ENCODE measurements at regions not wholly inside any gene's neighbourhood (a gene's known extent, or its start where the extent isn't known, plus 50 kb on each side); places are given as distances from the start of the nearest gene placed in this dataset.

DNA sequence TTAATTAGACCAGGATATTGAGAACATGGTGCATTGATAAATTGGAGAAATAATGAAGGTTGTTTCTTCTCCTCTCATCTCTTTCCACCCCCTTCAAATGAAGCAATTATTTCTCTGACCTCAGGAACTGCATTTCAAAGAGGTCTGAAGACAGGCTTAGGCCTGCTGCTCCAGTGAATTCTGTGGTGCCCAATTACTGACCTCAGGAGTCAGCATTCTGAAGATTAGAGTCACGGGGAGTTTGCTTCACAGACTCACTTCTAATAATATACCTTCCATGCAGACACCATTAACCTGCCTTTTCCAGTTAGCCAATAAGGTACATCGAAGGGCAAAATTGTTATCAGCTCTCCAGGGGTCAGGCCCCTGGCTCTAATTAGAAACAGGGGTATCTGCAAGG, 270.9 kb downstream of the GAS1 start:
- POLR2A ChIA-PET = no interaction called here
- H3K4me3 ChIP-seq (ENCODE audit: low read depth, low read length) = no peak overlapping the region
- no peak for DNase-seq (ENCODE audit: low read depth, low spot score)
- TF ChIP-seq, protein P1, sequence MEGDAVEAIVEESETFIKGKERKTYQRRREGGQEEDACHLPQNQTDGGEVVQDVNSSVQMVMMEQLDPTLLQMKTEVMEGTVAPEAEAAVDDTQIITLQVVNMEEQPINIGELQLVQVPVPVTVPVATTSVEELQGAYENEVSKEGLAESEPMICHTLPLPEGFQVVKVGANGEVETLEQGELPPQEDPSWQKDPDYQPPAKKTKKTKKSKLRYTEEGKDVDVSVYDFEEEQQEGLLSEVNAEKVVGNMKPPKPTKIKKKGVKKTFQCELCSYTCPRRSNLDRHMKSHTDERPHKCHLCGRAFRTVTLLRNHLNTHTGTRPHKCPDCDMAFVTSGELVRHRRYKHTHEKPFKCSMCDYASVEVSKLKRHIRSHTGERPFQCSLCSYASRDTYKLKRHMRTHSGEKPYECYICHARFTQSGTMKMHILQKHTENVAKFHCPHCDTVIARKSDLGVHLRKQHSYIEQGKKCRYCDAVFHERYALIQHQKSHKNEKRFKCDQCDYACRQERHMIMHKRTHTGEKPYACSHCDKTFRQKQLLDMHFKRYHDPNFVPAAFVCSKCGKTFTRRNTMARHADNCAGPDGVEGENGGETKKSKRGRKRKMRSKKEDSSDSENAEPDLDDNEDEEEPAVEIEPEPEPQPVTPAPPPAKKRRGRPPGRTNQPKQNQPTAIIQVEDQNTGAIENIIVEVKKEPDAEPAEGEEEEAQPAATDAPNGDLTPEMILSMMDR (IDR thresholded peaks at IDR 0.05; ENCODE audit: insufficient read depth, low read length, missing control alignments) = no peak
- CTCF ChIA-PET = no interaction called here

DNA sequence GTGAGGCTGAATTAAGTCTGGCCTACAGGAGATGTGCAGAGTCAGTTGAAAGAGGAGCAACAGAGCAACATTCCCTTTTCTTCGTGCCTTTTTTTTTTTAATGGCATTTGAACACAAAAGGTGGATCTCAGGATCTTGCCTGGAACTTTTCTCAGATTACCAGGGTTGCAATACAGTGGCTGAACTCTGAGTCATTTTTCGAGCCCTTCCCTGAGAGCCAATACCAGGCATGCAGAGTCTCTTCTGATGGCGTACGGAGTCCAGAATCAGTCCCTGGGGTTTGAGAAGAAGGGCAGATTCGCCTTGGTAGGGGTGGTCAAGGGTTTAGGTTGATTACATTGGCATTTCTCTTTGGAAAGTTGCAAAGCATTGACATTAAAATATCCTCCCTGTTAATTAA, 271.5 kb downstream of the GAS1 start:
- ChIA-PET CTCF (no interaction called here), POLR2A (no interaction called here)
- DNase-seq (ENCODE audit: low read depth, low spot score) = no peak
- H3K4me3 ChIP-seq (ENCODE audit: low read depth, low read length) = no peak overlapping the region
- TF ChIP-seq, protein P1 (IDR thresholded peaks at IDR 0.05; ENCODE audit: insufficient read depth, low read length, missing control alignments) = no peak

DNA sequence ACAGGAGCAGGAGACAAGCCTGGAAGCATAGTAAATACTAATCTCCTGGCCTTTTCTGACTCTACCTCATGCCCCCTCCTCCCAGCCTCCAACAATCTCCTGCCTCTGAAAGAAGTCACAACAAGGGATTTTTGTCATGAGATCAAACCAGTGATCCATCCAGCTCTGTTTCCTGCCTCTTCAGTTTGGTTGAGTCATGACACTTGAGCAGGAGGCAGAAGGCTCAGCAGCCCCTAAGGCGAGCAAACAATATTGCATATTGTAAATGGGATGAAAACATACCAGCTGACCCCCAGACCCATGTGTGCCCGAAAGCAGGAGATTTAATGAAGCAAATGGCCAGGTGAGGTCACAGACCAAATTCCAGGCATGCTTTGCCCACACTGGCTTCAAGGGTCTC, 272.8 kb downstream of the GAS1 start:
- no peak overlapping the region for H3K4me3 ChIP-seq (ENCODE audit: low read depth, low read length)
- CTCF ChIA-PET = interaction anchor here (0.8 to 1.0 kb wide), 2 partner anchors 36 to 57 kb away, joined by 3 read pairs; no protein-coding TSS in a partner anchor
- TF ChIP-seq, protein P1 (IDR thresholded peaks at IDR 0.05; ENCODE audit: insufficient read depth, low read length, missing control alignments) = no peak
- no peak for DNase-seq (ENCODE audit: low read depth, low spot score)
- POLR2A ChIA-PET = no interaction called here

DNA sequence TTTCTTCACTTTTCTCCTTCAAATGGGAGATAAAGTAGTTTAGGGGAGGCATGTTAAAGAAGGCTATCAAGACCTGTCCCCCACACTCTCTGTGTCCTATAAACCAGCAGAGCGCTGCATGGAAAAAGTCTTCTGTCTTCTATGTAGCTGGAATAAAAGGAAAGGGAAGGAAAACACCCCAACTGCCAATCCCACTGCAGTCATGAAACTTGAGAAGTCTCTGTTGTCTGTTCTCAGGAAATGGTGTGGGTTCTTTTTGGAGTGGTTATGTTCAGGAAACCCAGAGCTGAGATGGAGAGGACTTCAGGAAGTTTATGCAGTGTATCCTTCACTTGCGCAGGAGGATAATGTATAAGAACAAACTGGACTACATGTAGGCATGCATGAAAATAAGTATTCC, 274.3 kb downstream of the GAS1 start:
- ChIA-PET CTCF (no interaction called here), POLR2A (no interaction called here)
- DNase-seq (ENCODE audit: low read depth, low spot score) = no peak
- TF ChIP-seq, protein P1 (IDR thresholded peaks at IDR 0.05; ENCODE audit: insufficient read depth, low read length, missing control alignments) = no peak
- H3K4me3 ChIP-seq (ENCODE audit: low read depth, low read length) = no peak overlapping the region

DNA sequence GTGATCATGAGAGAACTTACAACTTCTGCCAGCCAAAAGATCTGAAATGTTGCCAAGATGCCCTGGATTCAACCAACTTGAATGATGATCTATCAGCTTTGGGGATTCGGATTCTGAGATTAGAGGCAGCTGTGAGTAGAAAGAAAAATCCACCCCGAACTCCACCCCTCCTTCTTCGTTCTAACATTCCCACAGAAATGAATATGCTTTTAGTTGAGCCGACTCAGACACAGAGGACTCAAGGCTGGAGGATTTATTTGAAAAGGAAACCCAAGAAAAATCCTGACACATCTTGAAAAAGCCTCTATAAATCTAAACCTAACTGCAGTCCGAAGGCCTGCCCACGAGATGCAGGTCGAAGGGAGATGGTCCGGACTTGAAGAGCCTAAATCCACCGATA, 275.0 kb downstream of the GAS1 start:
- POLR2A ChIA-PET = no interaction called here
- TF ChIP-seq, protein P1 (IDR thresholded peaks at IDR 0.05; ENCODE audit: insufficient read depth, low read length, missing control alignments) = no peak
- CTCF ChIA-PET = no interaction called here
- H3K4me3 ChIP-seq (ENCODE audit: low read depth, low read length) = no peak overlapping the region
- no peak for DNase-seq (ENCODE audit: low read depth, low spot score)

DNA sequence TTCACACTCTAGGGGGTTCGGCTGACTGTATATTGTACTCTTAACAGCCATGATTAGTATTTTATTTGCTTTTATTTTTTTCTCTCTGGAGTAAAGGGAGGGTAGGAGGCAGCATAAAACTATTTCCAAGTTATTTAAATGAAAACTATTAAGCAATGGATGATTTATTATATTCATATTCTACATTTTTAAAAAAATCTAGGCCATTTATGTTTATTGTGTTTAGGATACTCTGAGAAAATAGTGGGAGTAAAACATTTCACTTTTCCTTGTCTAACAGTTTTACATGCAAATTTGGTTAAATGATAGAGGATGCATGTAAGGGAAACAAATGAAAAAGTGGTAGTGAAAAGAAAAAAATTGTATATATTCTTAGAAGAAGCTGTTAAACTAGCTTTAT, 276.3 kb downstream of the GAS1 start:
- POLR2A ChIA-PET = no interaction called here
- no peak for DNase-seq (ENCODE audit: low read depth, low spot score)
- CTCF ChIA-PET = no interaction called here
- no peak overlapping the region for H3K4me3 ChIP-seq (ENCODE audit: low read depth, low read length)
- TF ChIP-seq, protein P1 (IDR thresholded peaks at IDR 0.05; ENCODE audit: insufficient read depth, low read length, missing control alignments) = no peak
